ENCODE measurements at regions not wholly inside any gene's neighbourhood (a gene's known extent, or its start where the extent isn't known, plus 50 kb on each side); places are given as distances from the start of the nearest gene placed in this dataset.

DNA sequence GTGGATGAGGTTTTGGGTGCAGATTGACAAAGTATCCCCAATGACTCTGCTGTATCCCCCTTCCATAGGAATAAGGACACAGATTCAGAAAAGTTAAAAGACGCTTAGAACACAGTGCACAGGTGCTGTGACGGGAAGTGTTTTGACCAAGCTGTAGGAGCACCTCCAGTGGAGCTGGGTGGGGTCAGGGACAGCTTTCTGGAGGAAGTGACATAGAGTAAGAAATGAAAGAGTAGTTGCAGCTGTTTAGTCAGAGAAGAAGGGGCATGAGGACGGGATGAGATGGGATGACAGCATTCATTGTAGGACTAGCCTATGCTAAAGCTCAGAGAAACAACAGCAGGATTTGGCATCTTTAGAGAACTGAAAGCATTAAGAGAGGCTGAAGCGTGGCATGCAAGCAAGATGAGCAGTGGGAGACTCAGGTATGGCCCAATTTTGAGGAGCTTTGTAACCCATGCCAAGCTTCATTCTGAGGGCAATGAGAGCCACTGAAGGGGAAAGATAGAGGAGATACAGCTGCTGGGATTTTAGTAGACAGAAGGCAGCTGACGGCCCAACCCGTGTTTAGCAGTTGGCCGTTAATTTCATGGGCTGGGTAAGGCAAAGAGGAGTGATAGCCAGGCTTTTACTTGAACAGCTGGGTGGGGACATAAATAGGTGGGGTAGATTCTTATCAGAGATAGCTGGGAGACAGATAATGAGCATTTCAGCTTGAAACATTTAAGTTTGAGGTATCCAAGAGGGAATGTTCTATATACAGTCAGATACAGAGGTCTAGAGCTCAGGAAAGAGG is 131.8 kb upstream of the KRAS start:
- no peak for TF ChIP-seq ZNF696 (CRISPR knock-in tag; conservative IDR thresholded peaks at IDR 0.05)
- no peak for TF ChIP-seq CBFA2T3 (IDR thresholded peaks at IDR 0.05)
- TF ChIP-seq, protein P1, sequence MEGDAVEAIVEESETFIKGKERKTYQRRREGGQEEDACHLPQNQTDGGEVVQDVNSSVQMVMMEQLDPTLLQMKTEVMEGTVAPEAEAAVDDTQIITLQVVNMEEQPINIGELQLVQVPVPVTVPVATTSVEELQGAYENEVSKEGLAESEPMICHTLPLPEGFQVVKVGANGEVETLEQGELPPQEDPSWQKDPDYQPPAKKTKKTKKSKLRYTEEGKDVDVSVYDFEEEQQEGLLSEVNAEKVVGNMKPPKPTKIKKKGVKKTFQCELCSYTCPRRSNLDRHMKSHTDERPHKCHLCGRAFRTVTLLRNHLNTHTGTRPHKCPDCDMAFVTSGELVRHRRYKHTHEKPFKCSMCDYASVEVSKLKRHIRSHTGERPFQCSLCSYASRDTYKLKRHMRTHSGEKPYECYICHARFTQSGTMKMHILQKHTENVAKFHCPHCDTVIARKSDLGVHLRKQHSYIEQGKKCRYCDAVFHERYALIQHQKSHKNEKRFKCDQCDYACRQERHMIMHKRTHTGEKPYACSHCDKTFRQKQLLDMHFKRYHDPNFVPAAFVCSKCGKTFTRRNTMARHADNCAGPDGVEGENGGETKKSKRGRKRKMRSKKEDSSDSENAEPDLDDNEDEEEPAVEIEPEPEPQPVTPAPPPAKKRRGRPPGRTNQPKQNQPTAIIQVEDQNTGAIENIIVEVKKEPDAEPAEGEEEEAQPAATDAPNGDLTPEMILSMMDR (IDR thresholded peaks at IDR 0.05 in 2 of 3, conservative IDR thresholded peaks at IDR 0.05 in 1 of 3; ENCODE audit: insufficient read depth in 2 of 3, low read depth in 1 of 3, low read length in 3 of 3), result no peak
- TF ChIP-seq POLR2A (conservative IDR thresholded peaks at IDR 0.05), result no peak
- TF ChIP-seq CREM (IDR thresholded peaks at IDR 0.05; ENCODE audit: low read depth), result no peak
- no peak for TF ChIP-seq KHSRP (IDR thresholded peaks at IDR 0.05)
- TF ChIP-seq HNRNPL (IDR thresholded peaks at IDR 0.05; ENCODE audit: low read depth, low read length), result no peak
- TF ChIP-seq NFIC (IDR thresholded peaks at IDR 0.05), result no peak
- no peak for TF ChIP-seq PHF8 (IDR thresholded peaks at IDR 0.05; ENCODE audit: borderline replicate concordance, low read length)
